HG03342 (cell line): ENCODE measurements at regions not wholly inside any gene's neighbourhood (a gene's known extent, or its start where the extent isn't known, plus 50 kb on each side); places are given as distances from the start of the nearest gene placed in this dataset.
"Not testable (repeated sequence)": the region's sequence is repeated elsewhere in the genome, so short reads cannot be mapped to it uniquely, and the experiment has no call there.

Experiments
- ATAC-seq: cut with Tn5 transposase; IDR thresholded peaks from one replicate; pipeline ENCODE4 v1.9.1; 2021; ENCODE audit warnings: mild to moderate bottlenecking, moderate library complexity; ENCODE audit not compliant: unreplicated experiment

DNA sequence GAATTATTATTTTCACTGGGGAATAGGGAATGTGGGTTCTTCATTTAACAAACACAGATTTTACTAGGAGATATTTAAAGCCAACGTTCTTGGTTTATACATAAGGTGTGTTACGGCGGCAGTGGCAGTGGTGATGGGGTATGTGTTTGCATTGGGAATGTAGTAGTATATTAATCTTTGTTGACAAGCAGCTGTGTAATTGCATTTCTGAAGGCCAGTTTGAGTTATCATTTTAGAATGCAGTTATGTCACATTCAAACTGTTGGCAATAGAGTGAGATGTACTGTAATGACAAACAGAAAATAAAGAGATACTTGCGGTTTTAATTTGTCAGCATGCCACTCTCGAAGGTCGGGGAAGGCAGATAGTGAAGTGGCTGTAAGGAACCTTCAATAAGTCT is 628.6 kb upstream of the POM121L12 start:
- no peak for ATAC-seq

DNA sequence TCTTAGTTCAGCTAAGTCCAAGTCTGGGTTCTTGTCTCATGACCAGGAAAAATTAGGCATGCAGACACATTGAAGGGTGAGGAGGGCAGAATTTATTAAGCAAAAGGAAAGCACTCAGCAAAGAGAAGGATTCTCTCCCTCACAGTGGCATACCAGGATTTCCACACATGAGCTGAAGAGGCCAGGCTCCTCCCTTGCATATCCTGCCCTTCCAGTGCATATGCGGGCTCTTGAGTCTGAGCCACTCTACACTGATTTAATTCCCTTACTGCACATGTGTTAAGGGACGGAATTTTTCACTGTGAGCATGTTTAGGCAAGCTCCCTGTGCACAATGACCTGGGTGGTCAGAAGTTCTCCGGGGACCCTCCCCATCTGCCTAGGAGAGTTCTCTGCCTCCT is 652.7 kb upstream of the POM121L12 start:
- ATAC-seq, result no peak

DNA sequence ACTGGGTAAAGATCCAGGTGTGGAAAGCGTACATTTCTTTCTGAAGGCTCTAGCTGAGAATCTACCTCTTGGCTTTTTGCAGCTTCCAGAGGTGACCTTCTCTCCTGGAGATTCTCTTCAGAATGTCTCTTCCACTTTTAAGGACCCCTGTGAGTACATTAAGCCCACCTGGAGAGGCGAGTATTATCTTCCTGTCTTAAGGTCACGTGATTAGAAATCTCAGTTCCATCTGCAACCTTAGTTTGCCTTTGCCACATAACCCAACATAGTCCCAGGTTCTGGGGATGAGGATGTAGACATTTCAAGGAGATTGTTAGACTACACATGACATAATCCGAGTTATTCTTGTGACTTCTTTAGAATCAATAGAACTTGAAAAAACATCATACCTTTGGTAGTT is 665.5 kb upstream of the POM121L12 start:
- ATAC-seq, result no peak

DNA sequence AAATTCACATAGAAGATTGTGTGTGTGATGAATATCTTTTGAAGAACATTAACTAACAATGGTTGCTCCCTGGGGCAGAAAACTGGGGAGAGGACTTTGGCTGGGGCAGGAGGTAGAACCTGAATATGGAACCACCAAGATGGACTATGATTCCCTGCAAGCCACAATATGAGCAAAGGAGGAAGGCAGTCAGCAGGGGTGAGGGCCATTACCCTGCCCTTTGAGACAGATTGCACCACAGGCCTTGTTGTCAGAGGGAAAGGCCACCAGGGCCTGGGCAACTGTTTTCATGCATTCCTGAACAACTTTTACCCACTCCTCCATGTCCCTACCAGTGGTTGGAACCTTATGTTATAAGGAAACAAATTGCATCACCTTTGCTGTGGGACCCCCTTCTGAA is 670.1 kb upstream of the POM121L12 start:
- no peak for ATAC-seq

DNA sequence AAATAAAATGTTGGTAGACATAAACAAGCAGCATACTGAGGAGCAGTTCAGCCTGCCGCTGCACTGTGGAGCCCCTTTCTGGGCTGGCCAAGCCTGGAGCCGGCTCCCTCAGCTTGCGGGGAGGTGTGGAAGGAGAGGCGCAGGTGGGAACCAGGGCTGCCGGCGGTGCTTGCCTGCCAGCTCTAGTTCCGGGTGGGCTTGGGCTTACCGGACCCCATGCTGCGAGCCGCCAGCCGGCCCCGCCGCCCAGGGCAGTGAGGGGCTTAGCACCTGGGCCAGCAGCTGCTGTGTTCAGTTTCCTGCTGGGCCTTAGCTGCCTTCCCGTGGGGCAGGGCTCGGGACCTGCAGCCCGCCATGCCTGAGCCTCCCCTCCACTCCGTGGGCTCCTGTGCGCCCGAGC is 672.9 kb upstream of the POM121L12 start:
- ATAC-seq, result no peak

DNA sequence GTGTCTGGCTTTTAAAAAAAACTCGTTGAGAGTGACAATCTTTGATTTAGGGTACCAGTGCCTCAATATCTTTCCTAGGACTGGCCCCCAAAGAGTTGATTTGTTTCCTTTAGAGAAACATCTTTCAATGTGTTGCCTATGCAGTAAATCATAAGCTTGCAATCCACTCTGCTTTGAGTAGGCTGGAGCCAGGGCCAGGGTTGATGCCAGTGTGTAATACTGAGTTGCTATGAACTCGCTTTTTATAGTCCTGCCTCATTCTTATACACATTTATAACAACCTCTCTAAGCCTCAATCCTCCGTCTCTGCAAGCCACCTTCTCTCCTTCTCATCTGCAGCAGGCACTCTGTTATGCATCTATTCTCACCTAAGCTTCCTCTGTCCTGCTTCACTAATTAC is 674.9 kb upstream of the POM121L12 start:
- no peak for ATAC-seq

DNA sequence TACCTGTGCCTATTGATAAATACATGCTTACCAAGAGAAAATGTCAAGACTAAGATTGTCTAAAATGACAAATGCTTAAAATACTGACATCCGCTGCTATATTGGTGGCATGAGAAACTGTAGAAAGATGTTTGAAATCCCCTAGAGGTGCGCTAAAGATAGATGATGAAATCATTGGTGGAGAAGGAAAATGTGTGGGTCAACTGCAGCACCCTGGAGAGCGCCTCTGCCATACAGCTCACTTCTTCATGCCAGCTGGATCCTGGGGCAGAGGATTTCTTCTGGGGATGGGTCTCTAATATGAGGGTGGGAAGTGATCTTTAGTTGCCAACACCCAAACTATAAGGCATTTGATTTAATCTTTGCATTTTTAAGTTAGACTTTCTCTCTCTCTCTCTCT is 680.4 kb upstream of the POM121L12 start:
- no peak for ATAC-seq

DNA sequence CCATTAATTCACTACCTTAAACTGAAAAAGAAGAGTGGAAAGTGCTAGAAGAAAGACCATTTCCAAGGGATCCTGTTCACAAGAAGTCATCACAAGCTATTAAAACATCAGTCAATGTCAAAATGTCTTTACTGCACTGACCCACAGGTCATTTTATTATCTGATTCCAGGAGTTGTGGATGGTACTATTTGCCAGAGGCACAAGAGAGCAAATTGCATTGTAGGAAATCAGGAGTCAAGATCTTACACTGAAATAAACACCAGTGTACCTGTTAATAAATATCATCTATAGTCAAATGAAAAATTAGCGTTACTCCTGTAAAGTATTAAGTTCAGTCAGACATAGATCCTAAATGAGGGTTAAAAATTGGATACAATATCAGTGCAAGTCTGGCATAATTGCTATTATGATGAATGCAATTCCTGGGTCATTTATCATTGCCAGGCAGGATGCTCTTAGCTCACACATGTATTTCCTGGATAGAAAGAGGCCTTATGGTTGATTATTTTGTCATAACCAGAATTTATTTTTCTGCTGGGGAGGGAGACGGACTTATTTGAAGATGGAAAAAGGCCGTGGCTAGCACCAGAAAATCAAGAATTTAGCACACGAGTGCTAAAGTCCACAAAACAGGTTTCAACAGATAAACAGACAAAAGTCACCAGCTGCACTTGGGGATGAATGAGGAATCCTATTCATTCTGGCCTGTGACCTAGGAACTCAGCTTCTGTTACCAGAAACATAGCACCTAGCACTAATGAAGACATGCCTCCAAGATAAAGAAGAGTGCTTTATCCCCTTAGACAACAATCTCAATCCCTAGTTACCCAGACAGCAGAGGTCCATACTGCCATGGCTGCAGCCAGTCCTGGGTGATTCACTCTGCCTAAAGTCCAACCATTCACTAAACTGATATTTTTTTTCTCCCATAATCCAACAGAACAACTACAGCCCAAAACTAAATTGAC is 683.1 kb upstream of the POM121L12 start:
- ATAC-seq, result no peak

DNA sequence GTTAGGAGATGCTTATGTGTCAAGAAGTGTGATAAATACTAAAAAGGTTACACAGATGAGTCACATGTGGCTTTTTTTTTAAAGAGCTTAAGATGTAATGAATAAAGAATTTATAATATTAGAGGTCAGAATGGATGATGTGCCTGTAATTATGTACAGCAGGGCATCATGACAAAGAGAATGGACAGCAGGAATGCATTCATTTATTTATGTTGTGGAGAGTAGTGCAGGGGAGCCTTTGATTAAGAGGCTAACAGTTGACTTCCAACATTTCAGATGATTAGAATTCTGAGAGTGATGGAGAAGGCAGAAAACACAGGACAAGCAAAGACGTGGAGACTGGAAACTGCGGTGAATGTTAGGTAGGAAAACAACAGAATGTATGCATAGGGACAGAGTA is 691.4 kb upstream of the POM121L12 start:
- no peak for ATAC-seq

DNA sequence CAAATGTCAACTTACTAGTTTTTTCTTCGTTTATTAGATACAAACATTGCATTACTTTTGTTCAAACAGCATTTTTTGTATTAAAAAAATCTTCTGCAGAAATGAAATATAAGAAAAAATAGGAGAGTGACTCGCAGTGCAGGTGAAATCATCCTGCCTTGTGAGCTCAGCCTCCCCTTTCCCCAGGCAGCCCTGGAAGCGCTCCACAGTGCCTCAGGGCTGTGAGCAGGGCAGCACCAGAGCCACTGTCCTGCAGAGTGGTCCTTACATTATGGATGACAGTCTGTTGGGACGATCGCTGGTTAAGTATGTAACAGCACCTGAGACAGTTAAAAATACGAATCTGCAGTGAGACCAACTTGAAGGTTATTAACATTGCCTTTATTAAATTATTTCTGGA is 695.4 kb upstream of the POM121L12 start:
- ATAC-seq, result no peak

DNA sequence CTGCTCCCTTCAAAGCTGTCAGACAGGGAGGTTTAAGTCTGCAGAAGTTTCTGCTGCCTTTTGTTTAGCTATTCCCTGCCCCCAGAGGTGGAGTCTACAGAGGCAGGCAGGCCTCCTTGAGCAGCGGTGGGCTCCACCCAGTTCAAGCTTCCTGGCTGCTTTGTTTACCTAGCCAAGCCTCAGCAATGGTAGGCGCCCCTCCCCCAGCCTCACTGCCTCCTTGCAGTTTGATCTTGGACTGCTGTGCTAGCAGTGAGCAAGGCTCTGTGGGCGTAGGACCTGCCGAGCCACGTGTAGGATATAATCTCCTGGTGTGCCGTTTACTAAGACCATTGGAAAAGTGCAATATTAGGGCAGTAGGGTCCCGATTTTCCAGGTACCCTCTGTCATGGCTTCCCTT is 707.1 kb upstream of the POM121L12 start:
- ATAC-seq, result not testable (repeated sequence)

DNA sequence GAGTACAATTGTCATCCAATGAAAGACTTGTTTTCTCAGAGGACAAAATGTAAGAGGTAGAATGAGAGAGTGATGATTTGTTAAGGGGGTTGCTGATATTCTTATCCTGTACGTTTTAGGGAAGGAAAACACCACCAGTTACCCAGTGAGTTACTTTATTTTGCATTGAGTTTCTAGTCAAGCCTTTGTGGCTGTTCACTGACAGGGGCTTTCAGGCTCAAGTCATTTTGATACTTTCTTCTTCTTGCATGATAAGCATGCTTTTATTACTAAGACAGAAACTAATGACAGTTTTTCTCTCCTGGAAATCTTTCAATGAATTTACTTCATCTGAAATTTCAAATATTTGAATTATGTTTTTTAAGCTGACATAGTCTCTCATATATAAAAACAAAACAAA is 710.2 kb upstream of the POM121L12 start:
- no peak for ATAC-seq

DNA sequence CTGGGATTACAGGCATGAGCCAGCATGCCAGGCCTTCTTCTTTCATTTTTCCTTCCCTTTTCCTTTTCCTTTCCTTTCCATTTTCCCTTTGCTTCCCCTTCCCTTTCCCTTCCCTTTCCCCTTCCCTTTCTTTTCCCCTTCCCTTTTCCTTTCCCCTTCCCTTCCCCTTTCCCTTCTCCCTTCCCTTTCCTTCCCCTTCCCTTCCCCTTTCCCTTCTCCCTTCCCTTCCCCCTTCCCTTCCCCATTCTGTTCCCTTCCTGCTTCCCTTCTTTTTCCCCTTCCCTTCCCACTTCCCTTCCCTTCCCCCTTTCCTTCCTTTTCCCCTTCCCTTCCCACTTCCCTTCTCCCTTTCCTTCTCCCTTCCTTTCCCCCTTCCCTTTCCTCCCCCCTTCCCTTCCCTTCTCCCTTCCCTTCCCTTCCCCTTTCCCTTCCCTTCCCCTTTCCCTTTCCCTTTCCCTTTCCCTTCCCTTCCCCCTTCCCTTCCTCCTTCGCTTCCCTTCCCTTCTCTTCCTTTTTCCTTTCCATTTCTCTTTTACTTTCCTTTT is 712.2 kb upstream of the POM121L12 start:
- ATAC-seq, result no peak

DNA sequence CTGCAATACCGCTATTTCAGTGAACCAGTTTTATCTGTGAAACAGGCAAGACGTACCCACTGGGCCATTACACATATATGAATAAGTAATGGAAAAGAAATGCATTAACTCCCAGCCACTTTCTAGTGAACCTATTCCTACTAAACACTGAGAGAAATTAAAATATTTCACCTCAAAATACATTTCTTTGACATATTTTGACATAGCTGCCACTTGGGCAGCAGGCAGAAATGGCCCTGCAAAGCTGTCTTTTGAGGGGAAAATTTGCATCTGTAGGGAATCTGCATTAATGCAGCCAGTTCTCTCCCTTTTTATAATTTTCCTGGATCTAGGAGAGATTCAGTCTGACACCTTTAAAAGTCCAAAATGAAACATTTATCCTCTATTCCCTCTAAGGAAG is 714.8 kb upstream of the POM121L12 start:
- ATAC-seq, result no peak

DNA sequence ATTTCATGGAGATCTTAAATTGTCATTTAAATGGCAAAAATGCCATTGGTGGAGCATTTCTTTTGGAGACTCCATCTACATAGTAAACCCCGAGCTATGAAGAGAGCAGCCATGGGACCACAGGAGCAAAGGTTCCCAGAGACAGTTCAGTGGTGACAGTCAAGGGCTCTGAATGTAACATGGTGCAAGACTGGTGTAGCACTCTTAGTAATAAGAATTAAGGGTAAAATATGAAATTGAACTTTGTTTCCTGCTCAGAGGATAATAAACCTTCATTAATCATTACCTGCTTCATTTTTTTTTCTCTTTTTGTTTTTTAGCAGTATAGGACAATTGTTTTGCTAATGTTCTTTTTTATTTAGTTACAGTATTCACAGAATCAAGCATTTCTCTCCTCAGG is 717.5 kb upstream of the POM121L12 start:
- no peak for ATAC-seq

DNA sequence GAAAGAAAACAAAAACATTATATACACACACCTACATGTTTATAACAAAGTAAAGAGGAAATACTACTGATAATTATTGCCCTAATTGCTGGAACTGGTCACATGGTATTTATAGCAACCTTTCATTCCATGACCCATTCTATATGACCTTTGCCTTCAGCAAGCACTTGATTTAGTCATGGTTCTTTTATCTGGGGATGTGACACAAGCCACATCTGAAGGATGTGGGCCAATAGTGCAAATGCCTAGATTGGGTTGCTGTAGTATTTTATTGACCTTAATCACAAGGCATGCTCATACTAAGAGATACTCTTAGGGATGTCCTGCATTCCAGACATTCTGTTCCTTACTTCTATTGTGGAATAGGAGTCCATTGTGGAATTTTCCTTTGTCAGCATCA is 723.5 kb upstream of the POM121L12 start:
- ATAC-seq, result no peak

DNA sequence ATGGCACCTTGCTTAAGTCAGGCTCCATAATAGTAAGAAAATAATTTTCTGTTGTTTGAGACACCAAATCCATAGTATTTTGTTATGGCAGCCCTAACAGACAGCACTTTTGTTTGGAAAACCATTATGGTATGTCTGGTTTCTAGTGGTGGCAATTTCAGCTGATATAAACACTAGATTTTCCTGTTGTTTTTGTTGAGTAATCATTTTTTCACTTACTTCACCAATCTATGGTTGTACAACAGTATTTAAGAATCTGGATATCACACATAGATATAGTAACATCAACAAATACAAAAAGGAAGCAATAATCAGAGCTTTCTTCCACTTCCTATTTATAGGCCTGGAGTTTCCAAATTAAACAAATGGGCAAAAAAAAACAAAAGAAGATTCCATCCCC is 725.8 kb upstream of the POM121L12 start:
- no peak for ATAC-seq

DNA sequence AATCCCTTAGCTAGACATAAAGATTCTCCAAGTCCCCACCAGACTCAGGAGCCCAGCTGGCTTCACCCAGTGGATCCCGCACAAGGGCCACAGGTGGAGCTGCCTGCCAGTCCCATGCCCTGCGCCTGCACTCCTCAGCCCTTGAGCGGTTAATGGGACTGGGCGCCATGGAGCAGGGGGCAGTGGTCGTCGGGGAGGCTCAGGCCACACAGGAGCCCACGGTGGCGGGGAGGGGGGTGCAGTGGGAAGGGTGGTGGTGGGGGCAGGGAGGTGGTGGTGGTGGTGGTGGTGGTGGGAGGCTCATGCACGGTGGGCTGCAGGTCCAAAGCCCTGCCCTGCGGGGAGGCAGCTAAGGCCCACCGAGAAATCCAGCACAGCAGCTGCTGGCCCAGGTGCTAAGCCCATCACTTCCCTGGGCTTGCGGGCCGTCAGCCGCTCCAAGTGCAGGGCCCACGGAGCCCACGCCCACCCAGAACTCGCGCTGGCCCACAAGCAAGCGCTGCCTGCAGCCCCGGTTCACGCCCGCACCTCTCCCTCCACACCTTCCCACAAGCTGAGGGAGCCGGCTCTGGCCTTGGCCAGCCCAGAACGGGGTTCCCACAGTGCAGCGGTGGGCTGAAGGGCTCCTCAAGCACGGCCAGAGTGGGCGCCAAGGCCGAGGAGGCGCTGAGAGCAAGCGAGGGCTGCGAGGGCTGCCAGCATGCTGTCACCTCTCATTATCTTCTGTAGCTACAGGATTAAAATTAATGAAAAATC is 732.5 kb upstream of the POM121L12 start:
- no peak for ATAC-seq

DNA sequence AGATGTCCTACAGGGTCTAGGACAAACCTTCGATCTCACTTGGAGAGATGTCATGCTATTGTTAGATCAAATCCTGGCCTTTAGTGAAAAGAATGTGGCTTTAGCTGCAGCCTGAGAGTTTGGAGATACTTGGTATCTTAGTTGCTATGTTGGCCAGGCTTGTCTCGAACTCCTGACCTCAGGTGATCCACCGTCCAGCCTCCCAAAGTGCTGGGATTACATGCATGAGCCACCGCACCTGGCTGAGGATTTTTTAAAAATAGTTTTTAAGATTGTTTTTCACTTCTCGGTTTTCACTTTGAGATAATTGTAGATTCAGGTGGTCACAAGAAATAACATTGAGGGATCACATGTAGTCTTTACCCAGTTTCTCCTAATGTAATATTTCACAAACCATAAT is 738.3 kb upstream of the POM121L12 start:
- ATAC-seq, result no peak

DNA sequence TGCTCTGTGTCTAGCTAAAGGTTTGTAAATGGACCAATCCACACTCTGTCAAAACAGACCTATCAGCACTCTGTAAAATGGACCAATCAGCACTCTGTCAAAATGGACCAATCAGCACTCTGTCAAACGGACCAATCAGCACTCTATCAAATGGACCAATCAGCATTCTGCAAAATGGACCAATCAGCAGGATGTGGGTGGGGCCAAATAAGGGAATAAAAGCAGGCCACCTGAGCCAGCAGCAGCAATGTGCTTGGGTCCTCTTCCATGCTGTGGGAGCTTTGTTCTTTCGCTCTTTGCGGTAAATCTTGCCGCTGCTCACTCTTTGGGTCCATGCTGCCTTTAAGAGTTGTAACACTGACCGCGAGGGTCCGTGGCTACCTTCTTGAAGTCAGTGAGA is 740.5 kb upstream of the POM121L12 start:
- ATAC-seq, result no peak

DNA sequence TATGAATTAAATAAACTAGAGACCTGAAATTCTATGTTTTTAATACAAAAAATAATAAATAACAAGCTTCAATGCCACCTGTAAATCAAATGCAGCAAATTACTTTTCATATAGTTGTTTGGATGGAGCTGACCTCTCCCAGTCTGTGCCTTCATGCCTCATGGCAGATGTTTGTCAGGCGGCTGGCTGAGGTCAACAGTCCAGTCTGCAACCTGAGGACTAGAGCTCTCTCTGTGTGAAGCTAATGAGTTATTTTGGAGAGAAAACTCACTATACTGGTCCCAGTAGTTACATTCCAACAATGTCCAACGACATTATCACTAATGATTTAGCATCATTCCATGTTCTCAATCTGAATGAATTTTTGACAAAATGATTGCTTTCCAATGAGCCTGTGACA is 746.2 kb upstream of the POM121L12 start:
- ATAC-seq, result no peak

DNA sequence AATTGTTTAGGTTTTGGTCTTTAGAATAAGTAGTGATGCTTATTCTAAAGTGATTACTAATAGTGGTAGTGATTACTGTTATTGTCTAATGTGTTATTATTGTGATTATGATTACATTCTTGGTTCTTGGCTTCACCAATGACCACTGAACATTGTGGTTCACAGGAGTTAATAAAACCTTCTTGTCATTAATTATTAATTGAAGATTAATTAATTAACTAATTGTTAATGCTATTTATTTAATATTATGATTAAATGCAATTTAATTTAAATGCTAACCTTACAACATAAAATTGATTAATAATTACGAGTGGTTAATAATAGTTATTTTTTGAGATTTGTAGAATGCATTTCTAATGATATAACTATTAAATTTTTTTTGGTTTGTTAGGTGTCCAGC is 747.7 kb upstream of the POM121L12 start:
- no peak for ATAC-seq
